Glutamatergic neuron (in vitro differentiated cells): ENCODE measurements at regions not wholly inside any gene's neighbourhood (a gene's known extent, or its start where the extent isn't known, plus 50 kb on each side); places are given as distances from the start of the nearest gene placed in this dataset.

Experiments
- DNase-seq: peaks from one replicate; pipeline ENCODE4 v3.0.0; 2022
- H3K27ac Mint-ChIP-seq: one replicate; pipeline ENCODE4 v1.8.0; 2020; ENCODE audit warnings: mild to moderate bottlenecking, mixed read lengths, inconsistent platforms; ENCODE audit not compliant: unreplicated experiment
- H3K27me3 Mint-ChIP-seq: one replicate; pipeline ENCODE4 v1.8.0; 2020; ENCODE audit warnings: mild to moderate bottlenecking, moderate library complexity, mixed read lengths, inconsistent platforms; ENCODE audit not compliant: unreplicated experiment
- H3K36me3 Mint-ChIP-seq: one replicate; pipeline ENCODE4 v1.8.0; 2020; ENCODE audit warnings: mild to moderate bottlenecking, mixed read lengths, inconsistent platforms; ENCODE audit not compliant: unreplicated experiment
- H3K4me1 Mint-ChIP-seq: one replicate; pipeline ENCODE4 v1.8.0; 2020; ENCODE audit warnings: mild to moderate bottlenecking, low read depth, mixed read lengths, inconsistent platforms; ENCODE audit not compliant: unreplicated experiment
- H3K4me3 Mint-ChIP-seq: one replicate; pipeline ENCODE4 v1.8.0; 2020; ENCODE audit warnings: mild to moderate bottlenecking, mixed read lengths, inconsistent platforms; ENCODE audit not compliant: unreplicated experiment
- H3K9me3 Mint-ChIP-seq: one replicate; pipeline ENCODE4 v1.8.0; 2020; ENCODE audit warnings: mild to moderate bottlenecking, moderate library complexity, mixed read lengths, inconsistent platforms; ENCODE audit not compliant: unreplicated experiment
- TF ChIP-seq, protein P1 (sequence below): fragments of 200-600 bp; sonication (generic); IDR thresholded peaks from one replicate; pipeline ENCODE4 v1.5.0; 2021; ENCODE audit not compliant: partially characterized antibody, unreplicated experiment

DNA sequence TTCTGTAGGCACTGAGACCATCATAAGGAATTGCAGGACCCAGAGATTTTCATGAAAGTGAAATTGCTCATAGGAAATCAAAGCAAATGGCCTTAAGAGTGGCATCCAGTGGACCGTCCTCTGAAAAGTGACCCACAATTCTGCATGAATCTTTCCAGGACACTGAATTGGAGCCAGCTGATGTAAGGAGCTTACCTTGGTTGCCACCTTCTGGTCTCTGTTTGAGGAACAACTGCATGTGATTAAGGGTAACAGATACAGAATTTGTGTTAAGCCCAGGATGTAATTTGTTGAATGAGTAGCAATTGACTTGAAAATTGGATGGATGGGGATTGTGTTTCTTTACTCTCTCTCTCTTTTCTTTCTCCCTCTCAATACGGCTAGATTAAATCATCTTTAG is 49.9 kb upstream of the GAS1 start:
- no peak for DNase-seq
- Mint-ChIP-seq H3K36me3 (no peaks in the 10 kb centered on the region), H3K9me3 (no peaks in the 10 kb centered on the region), H3K27me3 (no peaks in the 10 kb centered on the region), H3K27ac (no peak overlapping the region), H3K4me3 (no peak overlapping the region), H3K4me1 (no peaks in the 10 kb centered on the region)
- TF ChIP-seq, protein P1, sequence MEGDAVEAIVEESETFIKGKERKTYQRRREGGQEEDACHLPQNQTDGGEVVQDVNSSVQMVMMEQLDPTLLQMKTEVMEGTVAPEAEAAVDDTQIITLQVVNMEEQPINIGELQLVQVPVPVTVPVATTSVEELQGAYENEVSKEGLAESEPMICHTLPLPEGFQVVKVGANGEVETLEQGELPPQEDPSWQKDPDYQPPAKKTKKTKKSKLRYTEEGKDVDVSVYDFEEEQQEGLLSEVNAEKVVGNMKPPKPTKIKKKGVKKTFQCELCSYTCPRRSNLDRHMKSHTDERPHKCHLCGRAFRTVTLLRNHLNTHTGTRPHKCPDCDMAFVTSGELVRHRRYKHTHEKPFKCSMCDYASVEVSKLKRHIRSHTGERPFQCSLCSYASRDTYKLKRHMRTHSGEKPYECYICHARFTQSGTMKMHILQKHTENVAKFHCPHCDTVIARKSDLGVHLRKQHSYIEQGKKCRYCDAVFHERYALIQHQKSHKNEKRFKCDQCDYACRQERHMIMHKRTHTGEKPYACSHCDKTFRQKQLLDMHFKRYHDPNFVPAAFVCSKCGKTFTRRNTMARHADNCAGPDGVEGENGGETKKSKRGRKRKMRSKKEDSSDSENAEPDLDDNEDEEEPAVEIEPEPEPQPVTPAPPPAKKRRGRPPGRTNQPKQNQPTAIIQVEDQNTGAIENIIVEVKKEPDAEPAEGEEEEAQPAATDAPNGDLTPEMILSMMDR, result no peak

- no peak overlapping the region for H3K27ac Mint-ChIP-seq
- DNase-seq, result no peak
- H3K9me3 Mint-ChIP-seq, result no peaks in the 10 kb centered on the region
- no peaks in the 10 kb centered on the region for H3K4me1 Mint-ChIP-seq
- TF ChIP-seq, protein P1, result no peak
- H3K4me3 Mint-ChIP-seq, result no peak overlapping the region
- no peaks in the 10 kb centered on the region for H3K27me3 Mint-ChIP-seq
- H3K36me3 Mint-ChIP-seq, result no peaks in the 10 kb centered on the region
Measured at GRCh38 chr9:86997951-86998350, 50.6 kb upstream of the GAS1 start.

DNA sequence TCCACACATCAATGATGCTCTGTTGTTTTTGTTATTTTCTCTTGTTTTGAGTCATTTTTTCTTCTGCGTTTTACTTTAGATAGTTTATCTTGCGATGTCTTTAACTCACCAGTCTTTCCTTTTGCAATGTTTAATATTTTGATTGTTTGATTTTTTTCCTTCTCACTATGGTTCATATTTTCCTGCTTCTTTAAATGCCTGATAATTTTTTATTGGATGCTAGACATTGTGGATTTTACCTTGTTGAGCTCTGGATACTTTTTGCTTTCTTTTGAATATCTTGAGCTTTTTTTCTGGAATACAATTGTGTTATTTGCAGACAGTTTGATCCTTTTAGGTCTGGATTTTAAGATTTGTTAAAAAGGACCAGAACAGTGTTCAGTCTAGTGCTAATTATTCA is 55.2 kb upstream of the GAS1 start:
- DNase-seq, result no peak
- TF ChIP-seq, protein P1, result no peak
- peaks cover 7% of the 10 kb centered on the region for H3K4me1 Mint-ChIP-seq
- peaks cover 10% of the 10 kb centered on the region for H3K36me3 Mint-ChIP-seq
- H3K4me3 Mint-ChIP-seq, result no peak overlapping the region
- no peaks in the 10 kb centered on the region for H3K9me3 Mint-ChIP-seq
- no peak overlapping the region for H3K27ac Mint-ChIP-seq
- H3K27me3 Mint-ChIP-seq, result no peaks in the 10 kb centered on the region

- Mint-ChIP-seq H3K27ac (no peak overlapping the region), H3K4me3 (no peak overlapping the region), H3K9me3 (no peaks in the 10 kb centered on the region), H3K27me3 (no peaks in the 10 kb centered on the region), H3K36me3 (peaks cover 10% of the 10 kb centered on the region), H3K4me1 (peaks cover 7% of the 10 kb centered on the region)
- no peak for DNase-seq
- TF ChIP-seq, protein P1, result no peak
Measured at GRCh38 chr9:87004016-87004415, 56.7 kb upstream of the GAS1 start.

GRCh38 chr9:87006956-87007355 is 59.6 kb upstream of the GAS1 start:
- Mint-ChIP-seq H3K27me3 (no peaks in the 10 kb centered on the region), H3K9me3 (no peaks in the 10 kb centered on the region), H3K4me3 (no peak overlapping the region), H3K27ac (no peak overlapping the region), H3K4me1 (peaks cover 12% of the 10 kb centered on the region), H3K36me3 (peaks cover 10% of the 10 kb centered on the region)
- DNase-seq, result no peak
- TF ChIP-seq, protein P1, result no peak
